ENCODE measurements at regions not wholly inside any gene's neighbourhood (a gene's known extent, or its start where the extent isn't known, plus 50 kb on each side); places are given as distances from the start of the nearest gene placed in this dataset.

- no peak overlapping the region for H3K27ac ChIP-seq
- intact Hi-C loops (cut with DNase I; ENCODE audit: low total_unique reads), result no loop called here
- TF ChIP-seq CTCF (IDR thresholded peaks at IDR 0.05) (no peak), POLR2A (IDR thresholded peaks at IDR 0.05) (no peak)
- no peak overlapping the region for H3K4me3 ChIP-seq
- DNase-seq, result no peak
- no peaks in the 10 kb centered on the region for H3K4me1 ChIP-seq
- H3K27me3 ChIP-seq, result no peaks in the 10 kb centered on the region
- H3K36me3 ChIP-seq, result no peaks in the 10 kb centered on the region
- H3K9me3 ChIP-seq, result no peaks in the 10 kb centered on the region
These were observed 2154.9 kb downstream of the LRRC4C start for GRCh38 chr11:39304586-39304985.

GRCh38 chr11:39294648-39295047, 2164.8 kb downstream of the LRRC4C start:
- H3K4me3 ChIP-seq, result no peak overlapping the region
- TF ChIP-seq POLR2A (IDR thresholded peaks at IDR 0.05) (no peak), CTCF (IDR thresholded peaks at IDR 0.05) (no peak)
- H3K27me3 ChIP-seq, result no peaks in the 10 kb centered on the region
- no peak overlapping the region for H3K27ac ChIP-seq
- DNase-seq, result no peak
- no peaks in the 10 kb centered on the region for H3K4me1 ChIP-seq
- no peaks in the 10 kb centered on the region for H3K36me3 ChIP-seq
- peaks cover 0 to 4% of the 10 kb centered on the region in 2 donors for H3K9me3 ChIP-seq
- intact Hi-C loops (cut with DNase I; ENCODE audit: low total_unique reads), result no loop called here

DNA sequence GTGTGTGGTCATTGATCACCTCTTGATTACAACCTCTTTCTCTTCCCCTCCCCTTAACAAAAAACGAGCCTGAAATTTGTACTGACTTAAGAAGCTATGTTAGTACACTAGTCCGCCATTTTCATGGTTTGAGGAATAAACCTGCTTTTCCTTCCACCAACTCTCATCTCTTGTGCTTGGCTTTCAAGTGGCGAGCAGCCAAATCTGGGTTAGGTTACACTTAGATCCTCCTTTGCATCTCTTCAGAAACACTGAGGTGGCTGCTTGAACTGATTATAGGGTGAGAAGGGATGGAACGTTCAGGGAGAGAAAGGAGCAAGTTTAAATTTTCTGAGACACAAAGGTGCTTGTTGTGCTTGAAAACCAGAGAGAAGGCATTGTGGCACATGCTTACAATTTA, 2171.4 kb downstream of the LRRC4C start:
- no peak for DNase-seq

DNA sequence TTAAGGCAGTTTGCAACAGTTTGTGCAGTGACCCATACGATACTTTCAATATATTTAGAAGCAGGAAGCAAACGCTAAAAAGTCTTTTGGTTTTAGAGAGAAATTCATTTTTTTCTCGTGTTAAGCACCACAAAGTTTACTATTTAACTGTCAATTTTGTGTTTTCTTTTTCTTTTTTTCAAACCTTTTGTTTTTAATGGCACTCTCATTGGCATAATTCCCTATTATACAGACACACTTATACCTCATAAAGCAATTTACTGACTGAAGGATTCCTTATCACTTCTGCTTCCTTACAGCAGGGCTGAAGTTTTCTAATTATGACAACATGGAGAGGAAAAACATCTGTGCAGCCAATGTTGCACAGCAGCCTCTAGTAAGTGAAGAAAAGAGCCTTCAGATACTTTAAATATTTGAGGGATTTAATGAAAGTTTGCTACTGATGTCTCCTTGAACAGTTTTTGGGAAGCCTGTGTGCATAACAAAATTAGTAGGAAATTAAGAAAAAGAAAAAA, 2191.2 kb downstream of the LRRC4C start:
- TF ChIP-seq POLR2A (IDR thresholded peaks at IDR 0.05) (no peak), CTCF (IDR thresholded peaks at IDR 0.05) (no peak)
- intact Hi-C loops (cut with DNase I; ENCODE audit: low total_unique reads), result no loop called here
- H3K36me3 ChIP-seq, result no peaks in the 10 kb centered on the region
- no peaks in the 10 kb centered on the region for H3K27me3 ChIP-seq
- no peak for DNase-seq
- H3K4me1 ChIP-seq, result no peaks in the 10 kb centered on the region
- H3K9me3 ChIP-seq, result no peaks in the 10 kb centered on the region
- H3K27ac ChIP-seq, result no peak overlapping the region
- no peak overlapping the region for H3K4me3 ChIP-seq

More for the DNA sequence above, 2171.4 kb downstream of the LRRC4C start:
- Histone ChIP-seq H3K27ac (no peak overlapping the region), H3K4me1 (no peaks in the 10 kb centered on the region), H3K27me3 (no peaks in the 10 kb centered on the region), H3K36me3 (no peaks in the 10 kb centered on the region), H3K9me3 (no peaks in the 10 kb centered on the region), H3K4me3 (no peak overlapping the region)
- TF ChIP-seq POLR2A (IDR thresholded peaks at IDR 0.05) (no peak), CTCF (IDR thresholded peaks at IDR 0.05) (no peak)
- intact Hi-C loops (cut with DNase I; ENCODE audit: low total_unique reads), result no loop called here

GRCh38 chr11:39255648-39256047, 2203.8 kb downstream of the LRRC4C start:
- Histone ChIP-seq H3K27me3 (no peaks in the 10 kb centered on the region), H3K4me1 (no peaks in the 10 kb centered on the region), H3K9me3 (no peaks in the 10 kb centered on the region), H3K36me3 (no peaks in the 10 kb centered on the region), H3K27ac (no peak overlapping the region), H3K4me3 (no peak overlapping the region)
- no peak for DNase-seq
- intact Hi-C loops (cut with DNase I; ENCODE audit: low total_unique reads), result no loop called here
- TF ChIP-seq POLR2A (IDR thresholded peaks at IDR 0.05) (no peak), CTCF (IDR thresholded peaks at IDR 0.05) (no peak)

All from uterus (tissue), 3 donors.